WTC11 (cell line): ENCODE measurements at regions not wholly inside any gene's neighbourhood (a gene's known extent, or its start where the extent isn't known, plus 50 kb on each side); places are given as distances from the start of the nearest gene placed in this dataset.

Experiments
- ATF1 ChIP-seq: sonication (generic); formaldehyde crosslinking; IDR thresholded peaks from 2 replicates; pipeline ENCODE4 v1.8.1; 2023; ENCODE audit warnings: mild to moderate bottlenecking, moderate library complexity, missing genetic modification reagents
- ATF2 ChIP-seq: sonication (generic); formaldehyde crosslinking; IDR thresholded peaks from 2 replicates; pipeline ENCODE4 v1.8.1; 2022; ENCODE audit warnings: low read depth, missing genetic modification reagents, borderline replicate concordance
- CREM ChIP-seq: sonication (generic); formaldehyde crosslinking; IDR thresholded peaks from 2 replicates; pipeline ENCODE4 v1.8.1; 2022; ENCODE audit warnings: mild to moderate bottlenecking, missing genetic modification reagents, moderate library complexity
- CTCF ChIP-seq: fragments of 200-600 bp; IDR thresholded peaks from 2 replicates; pipeline ENCODE4 v1.8.0; 2022; ENCODE audit warnings: antibody characterized with exemption
- ETV6 ChIP-seq: sonication (generic); formaldehyde crosslinking; IDR thresholded peaks from 2 replicates; pipeline ENCODE4 v1.8.1; 2022; ENCODE audit warnings: mild to moderate bottlenecking, missing genetic modification reagents
- JUN ChIP-seq: sonication (generic); formaldehyde crosslinking; IDR thresholded peaks from 2 replicates; pipeline ENCODE4 v1.8.0; 2023; ENCODE audit warnings: mild to moderate bottlenecking, missing genetic modification reagents
- MLX ChIP-seq: sonication (generic); formaldehyde crosslinking; IDR thresholded peaks from 2 replicates; pipeline ENCODE4 v1.8.1; 2023; ENCODE audit warnings: mild to moderate bottlenecking, missing genetic modification reagents, moderate library complexity
- NFYB ChIP-seq: sonication (generic); formaldehyde crosslinking; conservative IDR thresholded peaks from 2 replicates; pipeline ENCODE4 v1.8.0; 2022; ENCODE audit warnings: low read depth, missing genetic modification reagents
- USF1 ChIP-seq: sonication (generic); formaldehyde crosslinking; IDR thresholded peaks from 2 replicates; pipeline ENCODE4 v1.8.0; 2022; ENCODE audit warnings: mild to moderate bottlenecking, missing genetic modification reagents
- ZBTB43 ChIP-seq: sonication (generic); formaldehyde crosslinking; IDR thresholded peaks from 2 replicates; pipeline ENCODE4 v1.8.1; 2023; ENCODE audit warnings: mild to moderate bottlenecking, missing genetic modification reagents

GRCh38 chr19:31629579-31630363, 280.5 kb upstream of the TSHZ3 start:
- no peak for TF ChIP-seq CTCF
- TF ChIP-seq USF1 (CRISPR knock-in tag), result no peak
- no peak for TF ChIP-seq JUN
- no peak for TF ChIP-seq MLX (CRISPR knock-in tag)
- no peak for TF ChIP-seq ETV6
- TF ChIP-seq ATF1 (CRISPR knock-in tag), result no peak
- TF ChIP-seq ATF2 (CRISPR knock-in tag), result no peak
- TF ChIP-seq NFYB (CRISPR knock-in tag), result no peak
- no peak for TF ChIP-seq ZBTB43
- TF ChIP-seq CREM, result no peak
